H1 (cell line): ENCODE measurements at regions not wholly inside any gene's neighbourhood (a gene's known extent, or its start where the extent isn't known, plus 50 kb on each side); places are given as distances from the start of the nearest gene placed in this dataset.

Source experiments
- CTCF ChIA-PET: fragments of 300-600 bp; sonication (Branson Sonifier 250); formaldehyde crosslinking; loops from one replicate; lab custom pipeline; 2021; ENCODE audit not compliant: partially characterized antibody; lab: Charles Lee
- POLR2A ChIA-PET: fragments of 300-600 bp; sonication (Branson Sonifier 250); formaldehyde crosslinking; loops from one replicate; lab custom pipeline; 2021; ENCODE audit warnings: inconsistent platforms; ENCODE audit not compliant: partially characterized antibody; lab: Charles Lee
- DNase-seq, 2 experiments: peaks; one replicate each; pipeline versions ENCODE4 v3.0.0 to v3.0.0-alpha.2; 2010 to 2022; ENCODE audit warnings: low spot score in 2 of 2, low read depth in 1 of 2, mixed read lengths in 1 of 2
- FAIRE-seq: peaks from 2 replicates; lab custom pipeline; 2011; peaks lifted over from hg19 to GRCh38; lab: Jason Lieb, UNC
- H2AFZ ChIP-seq: 2 replicates; pipeline ENCODE4 v1.8.1; 2012; ENCODE audit warnings: low read length, inconsistent platforms
- H2AK5ac ChIP-seq: 2 replicates; pipeline ENCODE4 v1.6.1; 2013; ENCODE audit warnings: low read depth, low read length
- H2BK120ac ChIP-seq: replicated peaks from 2 replicates; pipeline ENCODE3; 2013; ENCODE audit warnings: low read depth, low read length, inconsistent platforms
- H2BK12ac ChIP-seq: 2 replicates; pipeline ENCODE4 v1.6.1; 2013; ENCODE audit warnings: low read depth, low read length
- H2BK15ac ChIP-seq: 2 replicates; pipeline ENCODE4 v1.6.1; 2013; ENCODE audit warnings: low read length
- H2BK20ac ChIP-seq: 2 replicates; pipeline ENCODE4 v1.6.1; 2013; ENCODE audit warnings: low read length
- H2BK5ac ChIP-seq: 2 replicates; pipeline ENCODE4 v1.6.1; 2013; ENCODE audit warnings: low read depth, low read length
- H3K14ac ChIP-seq: 2 replicates; pipeline ENCODE4 v1.6.1; 2013; ENCODE audit warnings: inconsistent platforms; ENCODE audit not compliant: insufficient read length
- H3K18ac ChIP-seq: 2 replicates; pipeline ENCODE4 v1.6.1; 2013; ENCODE audit warnings: low read length; ENCODE audit errors: extremely low read depth
- H3K23ac ChIP-seq: 2 replicates; pipeline ENCODE4 v1.6.1; 2013; ENCODE audit warnings: inconsistent platforms; ENCODE audit not compliant: insufficient read length
- H3K23me2 ChIP-seq: 2 replicates; pipeline ENCODE4 v1.6.1; 2013; ENCODE audit warnings: low read depth, low read length
- H3K27ac ChIP-seq: 2 replicates; pipeline ENCODE4 v1.6.1; 2011; ENCODE audit warnings: low read depth, low read length, inconsistent platforms
- H3K27me3 ChIP-seq, 4 experiments: replicated peaks in 1 of 4; 1 replicate in 1 of 4; 2 replicates in 3 of 4; pipeline versions ENCODE4 v1.6.1 to v1.8.1; 2011 to 2013; ENCODE audit warnings: low read length in 3 of 4, mild to moderate bottlenecking in 3 of 4, inconsistent platforms in 2 of 4, mixed read lengths in 2 of 4, moderate library complexity in 1 of 4; ENCODE audit not compliant: control insufficient read depth in 3 of 4, insufficient read depth in 3 of 4; ENCODE audit errors: extremely low read depth in 1 of 4
- H3K36me3 ChIP-seq, 4 experiments: 2 replicates each; pipeline versions ENCODE4 v1.6.1 to v1.8.1; 2011 to 2013; ENCODE audit warnings: mild to moderate bottlenecking in 4 of 4, low read length in 3 of 4, moderate library complexity in 2 of 4, control low read depth in 1 of 4, inconsistent platforms in 1 of 4; ENCODE audit not compliant: insufficient read depth in 4 of 4, control insufficient read depth in 2 of 4
- H3K4ac ChIP-seq: replicated peaks from 2 replicates; pipeline ENCODE3; 2013; ENCODE audit warnings: low read length, low read depth, mixed read lengths, inconsistent platforms; ENCODE audit not compliant: insufficient read length
- H3K4me1 ChIP-seq, 4 experiments: replicated peaks in 1 of 4; 1 replicate in 1 of 4; 2 replicates in 3 of 4; pipeline versions ENCODE4 v1.6.1 to v1.8.1; 2011 to 2013; ENCODE audit warnings: low read length in 3 of 4, inconsistent platforms in 2 of 4, mixed read lengths in 1 of 4; ENCODE audit not compliant: insufficient read depth in 4 of 4, control insufficient read depth in 3 of 4
- H3K4me2 ChIP-seq, 2 experiments: 2 replicates each; pipeline versions ENCODE4 v1.6.1 to v1.8.1; 2011 to 2013; ENCODE audit warnings: low read depth in 2 of 2, low read length in 2 of 2, control low read depth in 1 of 2, inconsistent platforms in 1 of 2, mild to moderate bottlenecking in 1 of 2; ENCODE audit not compliant: insufficient read depth in 1 of 2
- H3K4me3 ChIP-seq, 4 experiments: fragments of 200-600, 300-600 bp in 1 of 4; sonication (generic), shearing (Covaris generic), sonication (Bioruptor Twin) in 1 of 4; 2 replicates each; pipeline versions ENCODE4 v1.5.1 to v1.8.1; 2011 to 2016; ENCODE audit warnings: low read length in 4 of 4, low read depth in 3 of 4, control low read depth in 2 of 4, inconsistent platforms in 2 of 4, mild to moderate bottlenecking in 2 of 4, mixed read lengths in 1 of 4, moderate library complexity in 1 of 4; ENCODE audit not compliant: insufficient read depth in 2 of 4; ENCODE audit errors: extremely low read depth in 1 of 4
- H3K56ac ChIP-seq: replicated peaks from 2 replicates; pipeline ENCODE3; 2013; ENCODE audit warnings: low read depth, mild to moderate bottlenecking, mixed read lengths, low read length, inconsistent platforms; ENCODE audit not compliant: insufficient read length
- H3K79me1 ChIP-seq: 2 replicates; pipeline ENCODE4 v1.6.1; 2013; ENCODE audit warnings: low read depth, low read length, control low read depth
- H3K79me2 ChIP-seq, 2 experiments: 2 replicates each; pipeline versions ENCODE4 v1.6.1 to v1.8.1; 2012 to 2013; ENCODE audit warnings: low read length in 2 of 2, mild to moderate bottlenecking in 2 of 2, inconsistent platforms in 1 of 2; ENCODE audit not compliant: insufficient read depth in 2 of 2, control insufficient read depth in 1 of 2
- H3K9ac ChIP-seq, 4 experiments: replicated peaks in 1 of 4; 1 replicate in 1 of 4; 2 replicates in 3 of 4; pipeline versions ENCODE4 v1.6.1 to v1.8.1; 2011 to 2013; ENCODE audit warnings: low read depth in 3 of 4, low read length in 3 of 4, control low read depth in 2 of 4, mild to moderate bottlenecking in 2 of 4, moderate library complexity in 2 of 4, inconsistent platforms in 1 of 4; ENCODE audit errors: extremely low read depth in 1 of 4
- H3K9me3 ChIP-seq, 2 experiments: 2 replicates each; pipeline versions ENCODE4 v1.6.1 to v1.8.1; 2012 to 2013; ENCODE audit warnings: mild to moderate bottlenecking in 2 of 2, moderate library complexity in 2 of 2, control low read depth in 1 of 2, inconsistent platforms in 1 of 2, low read depth in 1 of 2, low read length in 1 of 2, mixed read lengths in 1 of 2; ENCODE audit not compliant: insufficient read depth in 2 of 2
- H4K20me1 ChIP-seq, 2 experiments: replicated peaks in 1 of 2; 2 replicates each; pipeline versions ENCODE3 to v1.8.1; 2011 to 2013; ENCODE audit warnings: inconsistent platforms in 2 of 2, low read length in 2 of 2, mild to moderate bottlenecking in 1 of 2; ENCODE audit not compliant: insufficient read depth in 2 of 2, control insufficient read depth in 1 of 2
- H4K5ac ChIP-seq: 2 replicates; pipeline ENCODE4 v1.6.1; 2013; ENCODE audit warnings: low read length, low read depth, mixed read lengths, inconsistent platforms; ENCODE audit not compliant: insufficient read length
- H4K8ac ChIP-seq: 2 replicates; pipeline ENCODE4 v1.8.0; 2013; ENCODE audit warnings: mild to moderate bottlenecking, moderate library complexity, low read length, inconsistent platforms; ENCODE audit not compliant: insufficient read depth; ENCODE audit errors: extremely low read depth
- H4K91ac ChIP-seq: replicated peaks from 2 replicates; pipeline ENCODE3; 2013; ENCODE audit warnings: low read length, mixed read lengths, inconsistent platforms; ENCODE audit not compliant: insufficient read length
- KDM1A ChIP-seq: fragments of 200-600, 300-600 bp; sonication (generic); IDR thresholded peaks from 2 replicates; pipeline ENCODE4 v1.7.1; 2016; ENCODE audit warnings: mild to moderate bottlenecking, low read length, borderline replicate concordance
- TAF7 ChIP-seq: optimal IDR thresholded peaks from 2 replicates; pipeline ENCODE3; 2011; ENCODE audit warnings: low read depth, mild to moderate bottlenecking, inconsistent platforms, low read length, moderate library complexity, borderline replicate concordance
- WGBS, 2 experiments: shearing (Covaris generic) in 1 of 2; methylation state at CpG; one replicate each; pipeline versions ENCODE4 v1.1.6 to v1.1.7; 2013 to 2015; ENCODE audit warnings: low lambda C conversion rate in 2 of 2, mixed read lengths in 2 of 2, inconsistent platforms in 1 of 2, low coverage in 1 of 2, missing lambda C conversion rate in 1 of 2; ENCODE audit not compliant: insufficient replicate concordance in 2 of 2, insufficient coverage in 1 of 2, insufficient read length in 1 of 2; ENCODE audit errors: extremely low coverage in 1 of 2, missing lambda C conversion rate in 1 of 2; 5-methylcytosine and 5-hydroxymethylcytosine counted together

DNA sequence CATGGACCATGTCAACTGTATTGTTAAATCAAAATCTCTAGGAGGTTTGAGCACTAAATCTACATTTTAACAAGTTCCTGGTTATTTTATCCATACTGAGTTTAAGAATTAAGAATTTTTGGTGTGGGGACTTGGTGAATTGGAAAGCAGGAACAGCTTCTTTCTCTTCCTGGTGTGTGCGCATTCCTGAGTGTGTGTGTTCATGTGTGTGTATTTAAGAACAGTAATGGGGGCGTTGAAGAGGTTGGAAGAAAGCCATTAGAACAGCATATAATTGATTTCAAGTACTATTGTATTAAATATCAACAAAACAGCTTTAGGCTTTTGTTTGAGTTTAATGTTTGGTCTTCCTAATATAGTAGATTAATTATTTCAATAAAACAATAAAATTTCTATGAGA is 801.3 kb upstream of the ID2 start:
- H2BK15ac ChIP-seq: no peak overlapping the region
- TF ChIP-seq TAF7 (peak; percentile 2), KDM1A (no peak)
- no peak overlapping the region for H3K23ac ChIP-seq
- DNase-seq: no peak
- no peaks in the 10 kb centered on the region for H3K27me3 ChIP-seq
- 0 out of 2 replicates have a peak overlapping the region, but pooled peaks have one; percentile 39 for H3K27ac ChIP-seq
- H3K79me1 ChIP-seq: peaks cover 18% of the 10 kb centered on the region
- peak overlapping the region; percentile 52 for H2BK120ac ChIP-seq
- no peaks in the 10 kb centered on the region for H3K9me3 ChIP-seq
- no peaks in the 10 kb centered on the region for H4K20me1 ChIP-seq
- peak overlapping the region; percentile 40 for H4K91ac ChIP-seq
- H4K5ac ChIP-seq: no peak overlapping the region
- H2AFZ ChIP-seq: no peak overlapping the region
- ChIA-PET POLR2A (interaction anchor here (0.6 to 6.1 kb wide), 9 partner anchors 10 to 801 kb away, joined by 3 to 106 read pairs (median 3); partner anchors contain the start of gene ID2), CTCF (interaction anchor here (0.8 to 1.3 kb wide), 3 partner anchors 77 to 813 kb away, joined by 3 read pairs; no protein-coding TSS in a partner anchor)
- H3K36me3 ChIP-seq: peaks cover 0 to 52% (median 16%) of the 10 kb centered on the region in 4 experiments; a peak in 6 of 8 replicates
- no peak overlapping the region for H4K8ac ChIP-seq
- no peak for FAIRE-seq
- H3K4me2 ChIP-seq: peak overlapping the region; percentile 63 to 100
- H3K4me3 ChIP-seq: peak overlapping the region; percentile 18 to 71 (median 44); a peak in 6 of 8 replicates
- H3K18ac ChIP-seq: peak overlapping the region; percentile 3; the same call in 1 of the 2 replicates
- no peak overlapping the region for H3K4ac ChIP-seq
- H3K4me1 ChIP-seq: peaks cover 3 to 24% (median 10%) of the 10 kb centered on the region in 4 experiments
- no peak overlapping the region for H3K56ac ChIP-seq
- H2BK5ac ChIP-seq: peak overlapping the region; percentile 18; the same call in 1 of the 2 replicates
- WGBS, 2 experiments: 83% methylated on average over 2 of the region's 2 CpGs; no CpG with 5 or more reads in 1 of the 2 experiments
- no peak overlapping the region for H2BK12ac ChIP-seq
- H3K79me2 ChIP-seq: peaks cover 41 to 63% of the 10 kb centered on the region in 2 experiments
- peaks cover 7% of the 10 kb centered on the region for H3K23me2 ChIP-seq
- no peak overlapping the region for H3K14ac ChIP-seq
- no peak overlapping the region for H2BK20ac ChIP-seq
- no peak overlapping the region for H3K9ac ChIP-seq
- no peak overlapping the region for H2AK5ac ChIP-seq
